ENCODE measurements at regions not wholly inside any gene's neighbourhood (a gene's known extent, or its start where the extent isn't known, plus 50 kb on each side); places are given as distances from the start of the nearest gene placed in this dataset.

DNA sequence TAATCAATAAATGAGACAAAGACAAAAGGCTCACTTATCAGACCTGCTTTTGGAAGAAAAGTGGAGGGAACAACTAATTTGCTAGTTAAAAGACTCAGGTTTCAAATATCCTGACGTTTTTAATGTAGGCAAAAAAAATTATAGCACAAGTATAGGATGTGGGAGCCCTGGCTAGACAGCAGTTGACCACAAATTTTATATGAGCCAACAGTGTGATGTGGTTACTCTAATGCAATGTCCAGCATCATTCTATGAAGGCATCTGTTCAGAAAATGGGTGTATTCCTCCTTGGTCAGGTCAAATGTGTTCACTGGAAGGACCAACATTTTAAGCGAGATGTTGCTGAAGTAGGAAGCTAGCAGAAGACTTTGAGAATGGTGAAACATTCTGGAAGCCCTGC is 237.4 kb downstream of the MAP2K6 start:
- TF ChIP-seq YY1 (IDR thresholded peaks at IDR 0.05; ENCODE audit: insufficient read depth, insufficient replicate concordance, low read depth, low read length) (no peak), ZNF709 (CRISPR knock-in tag; IDR thresholded peaks at IDR 0.05) (no peak), ZFAT (CRISPR knock-in tag; conservative IDR thresholded peaks at IDR 0.05) (no peak), RFX5 (IDR thresholded peaks at IDR 0.05; ENCODE audit: low read depth, low read length) (no peak), ZNF766 (CRISPR knock-in tag; IDR thresholded peaks at IDR 0.05; ENCODE audit: borderline replicate concordance) (no peak), EZH2 (conservative IDR thresholded peaks at IDR 0.05; ENCODE audit: low read depth, low read length) (no peak), SP1 (IDR thresholded peaks at IDR 0.05) (no peak), SP1 (CRISPR knock-in tag; IDR thresholded peaks at IDR 0.05) (no peak), SMC3 (IDR thresholded peaks at IDR 0.05; ENCODE audit: low read length) (no peak), POLR2A (IDR thresholded peaks at IDR 0.05; ENCODE audit: insufficient read depth in 1 of 2, low read depth in 2 of 2, low read length in 2 of 2) (no peak), NFIC (IDR thresholded peaks at IDR 0.05; ENCODE audit: low read length) (no peak), RORA (CRISPR knock-in tag; IDR thresholded peaks at IDR 0.05) (no peak)
- TF ChIP-seq, protein P1, sequence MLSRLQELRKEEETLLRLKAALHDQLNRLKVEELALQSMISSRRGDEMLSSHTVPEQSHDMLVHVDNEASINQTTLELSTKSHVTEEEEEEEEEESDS (CRISPR knock-in tag; IDR thresholded peaks at IDR 0.05; ENCODE audit: borderline replicate concordance), result no peak
- TF ChIP-seq, protein P2, sequence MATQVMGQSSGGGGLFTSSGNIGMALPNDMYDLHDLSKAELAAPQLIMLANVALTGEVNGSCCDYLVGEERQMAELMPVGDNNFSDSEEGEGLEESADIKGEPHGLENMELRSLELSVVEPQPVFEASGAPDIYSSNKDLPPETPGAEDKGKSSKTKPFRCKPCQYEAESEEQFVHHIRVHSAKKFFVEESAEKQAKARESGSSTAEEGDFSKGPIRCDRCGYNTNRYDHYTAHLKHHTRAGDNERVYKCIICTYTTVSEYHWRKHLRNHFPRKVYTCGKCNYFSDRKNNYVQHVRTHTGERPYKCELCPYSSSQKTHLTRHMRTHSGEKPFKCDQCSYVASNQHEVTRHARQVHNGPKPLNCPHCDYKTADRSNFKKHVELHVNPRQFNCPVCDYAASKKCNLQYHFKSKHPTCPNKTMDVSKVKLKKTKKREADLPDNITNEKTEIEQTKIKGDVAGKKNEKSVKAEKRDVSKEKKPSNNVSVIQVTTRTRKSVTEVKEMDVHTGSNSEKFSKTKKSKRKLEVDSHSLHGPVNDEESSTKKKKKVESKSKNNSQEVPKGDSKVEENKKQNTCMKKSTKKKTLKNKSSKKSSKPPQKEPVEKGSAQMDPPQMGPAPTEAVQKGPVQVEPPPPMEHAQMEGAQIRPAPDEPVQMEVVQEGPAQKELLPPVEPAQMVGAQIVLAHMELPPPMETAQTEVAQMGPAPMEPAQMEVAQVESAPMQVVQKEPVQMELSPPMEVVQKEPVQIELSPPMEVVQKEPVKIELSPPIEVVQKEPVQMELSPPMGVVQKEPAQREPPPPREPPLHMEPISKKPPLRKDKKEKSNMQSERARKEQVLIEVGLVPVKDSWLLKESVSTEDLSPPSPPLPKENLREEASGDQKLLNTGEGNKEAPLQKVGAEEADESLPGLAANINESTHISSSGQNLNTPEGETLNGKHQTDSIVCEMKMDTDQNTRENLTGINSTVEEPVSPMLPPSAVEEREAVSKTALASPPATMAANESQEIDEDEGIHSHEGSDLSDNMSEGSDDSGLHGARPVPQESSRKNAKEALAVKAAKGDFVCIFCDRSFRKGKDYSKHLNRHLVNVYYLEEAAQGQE (IDR thresholded peaks at IDR 0.05; ENCODE audit: borderline replicate concordance in 1 of 2, low read depth in 1 of 2, low read length in 2 of 2), result no peak
- TF ChIP-seq, protein P3, sequence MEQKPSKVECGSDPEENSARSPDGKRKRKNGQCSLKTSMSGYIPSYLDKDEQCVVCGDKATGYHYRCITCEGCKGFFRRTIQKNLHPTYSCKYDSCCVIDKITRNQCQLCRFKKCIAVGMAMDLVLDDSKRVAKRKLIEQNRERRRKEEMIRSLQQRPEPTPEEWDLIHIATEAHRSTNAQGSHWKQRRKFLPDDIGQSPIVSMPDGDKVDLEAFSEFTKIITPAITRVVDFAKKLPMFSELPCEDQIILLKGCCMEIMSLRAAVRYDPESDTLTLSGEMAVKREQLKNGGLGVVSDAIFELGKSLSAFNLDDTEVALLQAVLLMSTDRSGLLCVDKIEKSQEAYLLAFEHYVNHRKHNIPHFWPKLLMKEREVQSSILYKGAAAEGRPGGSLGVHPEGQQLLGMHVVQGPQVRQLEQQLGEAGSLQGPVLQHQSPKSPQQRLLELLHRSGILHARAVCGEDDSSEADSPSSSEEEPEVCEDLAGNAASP (CRISPR knock-in tag; IDR thresholded peaks at IDR 0.05; ENCODE audit: borderline replicate concordance), result no peak

Data from HepG2 (cell line).